IMR-90 (cell line): ENCODE measurements at regions not wholly inside any gene's neighbourhood (a gene's known extent, or its start where the extent isn't known, plus 50 kb on each side); places are given as distances from the start of the nearest gene placed in this dataset.

Experiments used
- BHLHE40 ChIP-seq: fragments of 150-350 bp; IDR thresholded peaks from 2 replicates; pipeline ENCODE4 v1.6.1; 2016; ENCODE audit warnings: mild to moderate bottlenecking, low read depth, low read length
- CEBPB ChIP-seq: IDR thresholded peaks from 2 replicates; pipeline ENCODE4 v1.6.1; 2012; ENCODE audit warnings: low read depth, low read length, improper control_type of control experiment
- CTCF ChIP-seq: conservative IDR thresholded peaks from 2 replicates; pipeline ENCODE4 v1.5.1; 2012; ENCODE audit warnings: mild to moderate bottlenecking, low read depth, low read length, improper control_type of control experiment
- ELK1 ChIP-seq: fragments of 150-350 bp; IDR thresholded peaks from 2 replicates; pipeline ENCODE4 v1.6.1; 2016; ENCODE audit warnings: low read depth, mild to moderate bottlenecking, low read length, moderate library complexity, borderline replicate concordance
- FOS ChIP-seq: fragments of 150-350 bp; IDR thresholded peaks from 2 replicates; pipeline ENCODE4 v1.6.1; 2016; ENCODE audit warnings: low read depth, low read length
- MAFK ChIP-seq: IDR thresholded peaks from 2 replicates; pipeline ENCODE4 v1.6.1; 2012; ENCODE audit warnings: low read depth, low read length, improper control_type of control experiment
- POLR2A ChIP-seq: IDR thresholded peaks from 2 replicates; pipeline ENCODE4 v1.6.1; 2012; ENCODE audit warnings: mild to moderate bottlenecking, low read depth, low read length
- RAD21 ChIP-seq: IDR thresholded peaks from 2 replicates; pipeline ENCODE4 v1.6.1; 2012; ENCODE audit warnings: low read length, improper control_type of control experiment
- RFX5 ChIP-seq: IDR thresholded peaks from 2 replicates; pipeline ENCODE4 v1.8.0; 2012; ENCODE audit warnings: low read depth, mild to moderate bottlenecking, low read length, moderate library complexity
- SMC3 ChIP-seq: fragments of 150-350 bp; IDR thresholded peaks from 2 replicates; pipeline ENCODE4 v1.6.1; 2016; ENCODE audit warnings: low read depth, mild to moderate bottlenecking, antibody characterized with exemption, low read length, moderate library complexity
- USF2 ChIP-seq: fragments of 150-350 bp; IDR thresholded peaks from 2 replicates; pipeline ENCODE4 v1.6.1; 2017; ENCODE audit warnings: mild to moderate bottlenecking, antibody characterized with exemption, low read length, low read depth

GRCh38 chr21:27024301-27024700, 57.4 kb upstream of the ADAMTS5 start:
- TF ChIP-seq RAD21 (no peak), CTCF (no peak), SMC3 (no peak), RFX5 (no peak), POLR2A (no peak), MAFK (no peak), CEBPB (no peak), BHLHE40 (no peak), USF2 (no peak), ELK1 (no peak), FOS (no peak)
